ENCODE measurements at regions not wholly inside any gene's neighbourhood (a gene's known extent, or its start where the extent isn't known, plus 50 kb on each side); places are given as distances from the start of the nearest gene placed in this dataset.
A peak's percentile ranks its signal among the peaks of the same experiment; 100 is the strongest.

DNA sequence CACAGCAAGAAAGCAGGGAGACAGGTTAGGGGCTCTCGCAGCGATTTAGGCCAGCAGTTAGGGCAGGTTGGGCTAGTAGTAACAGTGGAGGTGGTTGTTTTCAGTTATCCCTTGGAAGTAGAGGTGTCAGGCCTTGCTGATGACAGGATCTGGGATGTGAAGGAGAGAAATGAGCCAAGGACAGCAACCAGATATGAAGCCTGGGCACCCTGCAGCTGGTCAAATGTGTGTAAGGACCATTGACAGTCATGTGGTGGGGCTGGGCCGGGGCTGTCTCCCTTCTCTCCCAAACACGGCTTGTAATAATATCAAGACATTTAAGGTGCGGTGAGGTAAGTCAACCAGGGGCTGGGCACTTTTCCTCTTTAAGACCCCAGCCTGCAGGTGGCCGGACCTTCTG, 112.5 kb upstream of the IGFBP3 start:
- TF ChIP-seq, protein P1, sequence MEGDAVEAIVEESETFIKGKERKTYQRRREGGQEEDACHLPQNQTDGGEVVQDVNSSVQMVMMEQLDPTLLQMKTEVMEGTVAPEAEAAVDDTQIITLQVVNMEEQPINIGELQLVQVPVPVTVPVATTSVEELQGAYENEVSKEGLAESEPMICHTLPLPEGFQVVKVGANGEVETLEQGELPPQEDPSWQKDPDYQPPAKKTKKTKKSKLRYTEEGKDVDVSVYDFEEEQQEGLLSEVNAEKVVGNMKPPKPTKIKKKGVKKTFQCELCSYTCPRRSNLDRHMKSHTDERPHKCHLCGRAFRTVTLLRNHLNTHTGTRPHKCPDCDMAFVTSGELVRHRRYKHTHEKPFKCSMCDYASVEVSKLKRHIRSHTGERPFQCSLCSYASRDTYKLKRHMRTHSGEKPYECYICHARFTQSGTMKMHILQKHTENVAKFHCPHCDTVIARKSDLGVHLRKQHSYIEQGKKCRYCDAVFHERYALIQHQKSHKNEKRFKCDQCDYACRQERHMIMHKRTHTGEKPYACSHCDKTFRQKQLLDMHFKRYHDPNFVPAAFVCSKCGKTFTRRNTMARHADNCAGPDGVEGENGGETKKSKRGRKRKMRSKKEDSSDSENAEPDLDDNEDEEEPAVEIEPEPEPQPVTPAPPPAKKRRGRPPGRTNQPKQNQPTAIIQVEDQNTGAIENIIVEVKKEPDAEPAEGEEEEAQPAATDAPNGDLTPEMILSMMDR (IDR thresholded peaks at IDR 0.05), result no peak
- TF ChIP-seq POLR2A (IDR thresholded peaks at IDR 0.05), result no peak
- H3K27me3 ChIP-seq, result no peaks in the 10 kb centered on the region
- no peaks in the 10 kb centered on the region for H3K36me3 ChIP-seq
- DNase-seq (peak in 3 of 5 donors; percentile 20 to 43 (median 30)), ATAC-seq (peak in 3 of 4 donors; percentile 88 to 95 (median 94))
- H3K9me3 ChIP-seq, result no peaks in the 10 kb centered on the region
- WGBS, 4 donors, result 57 to 78% (median 67%) methylated on average over 6 of the region's 6 CpGs
- H3K4me1 ChIP-seq, result peaks cover 0 to 18% (median 0%) of the 10 kb centered on the region in 12 donors
- H3K27ac ChIP-seq, result peak overlapping the region in 1 of 12 donors; percentile 1
- intact Hi-C loops (cut with DNase I), result no loop called here
- H3K4me3 ChIP-seq, result no peak overlapping the region

DNA sequence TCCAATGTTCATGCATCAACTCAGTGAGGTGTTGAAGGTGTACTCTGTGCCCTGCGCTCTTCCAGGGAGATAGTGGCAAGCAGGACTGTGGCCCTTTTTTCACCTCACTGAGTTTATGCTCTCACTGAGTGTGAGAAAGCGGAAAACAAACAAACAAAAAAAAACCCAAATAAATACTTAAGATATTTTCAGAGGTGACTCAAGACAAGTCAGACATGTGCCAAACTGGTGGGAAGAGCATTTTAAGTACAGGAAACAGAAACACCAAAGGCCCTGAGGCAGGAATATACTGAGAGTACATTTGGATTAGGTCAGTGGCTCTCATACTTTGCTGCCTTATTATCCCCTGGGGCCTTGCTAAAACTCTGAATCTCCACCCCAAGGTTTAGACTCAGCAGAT, 111.9 kb upstream of the IGFBP3 start:
- H3K9me3 ChIP-seq, result no peaks in the 10 kb centered on the region
- H3K4me3 ChIP-seq, result no peak overlapping the region
- H3K4me1 ChIP-seq, result peaks cover 0 to 18% (median 0%) of the 10 kb centered on the region in 12 donors
- no peak overlapping the region for H3K27ac ChIP-seq
- no peak for TF ChIP-seq POLR2A (IDR thresholded peaks at IDR 0.05)
- DNase-seq (no peak), ATAC-seq (no peak)
- intact Hi-C loops (cut with DNase I), result no loop called here
- H3K27me3 ChIP-seq, result no peaks in the 10 kb centered on the region
- H3K36me3 ChIP-seq, result no peaks in the 10 kb centered on the region
- 90 to 97% (median 93%) methylated on average over 2 of the region's 2 CpGs for WGBS, 4 donors

DNA sequence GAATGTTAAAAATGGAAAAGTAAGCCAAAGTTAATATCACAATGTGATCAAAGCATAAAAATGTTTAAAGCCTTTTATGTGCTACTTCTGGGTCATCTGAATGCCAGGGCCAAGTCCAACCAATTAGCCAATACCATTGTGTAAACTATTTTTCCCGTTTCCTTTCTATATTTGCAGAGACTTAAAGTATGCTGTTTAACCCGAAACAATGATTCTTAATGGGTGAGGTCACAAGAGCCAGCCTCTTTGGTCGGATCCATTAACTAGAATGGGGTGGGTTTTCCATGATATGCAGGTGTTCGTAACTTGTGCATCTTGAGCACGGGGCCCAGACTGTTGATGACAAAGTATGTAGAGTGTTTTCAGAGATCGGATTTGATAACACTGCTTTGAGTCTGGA, 111.3 kb upstream of the IGFBP3 start:
- WGBS, 4 donors, result 90 to 96% (median 94%) methylated on average over 6 of the region's 6 CpGs
- intact Hi-C loops (cut with DNase I), result no loop called here
- Histone ChIP-seq H3K27ac (no peak overlapping the region), H3K4me3 (no peak overlapping the region), H3K4me1 (peaks cover 0 to 18% (median 0%) of the 10 kb centered on the region in 12 donors), H3K9me3 (no peaks in the 10 kb centered on the region), H3K27me3 (no peaks in the 10 kb centered on the region), H3K36me3 (no peaks in the 10 kb centered on the region)
- no peak for DNase-seq
- ATAC-seq, result no peak
- TF ChIP-seq, protein P1 (IDR thresholded peaks at IDR 0.05), result no peak
- no peak for TF ChIP-seq POLR2A (IDR thresholded peaks at IDR 0.05)

GRCh38 chr7:46029111-46029704, 108.1 kb upstream of the IGFBP3 start:
- DNase-seq, result no peak
- Histone ChIP-seq H3K27ac (no peak overlapping the region), H3K9me3 (no peaks in the 10 kb centered on the region), H3K36me3 (no peaks in the 10 kb centered on the region), H3K4me1 (peaks cover 0 to 10% (median 0%) of the 10 kb centered on the region in 12 donors), H3K27me3 (no peaks in the 10 kb centered on the region), H3K4me3 (no peak overlapping the region)
- 92 to 94% (median 94%) methylated on average over 2 of the region's 2 CpGs for WGBS, 4 donors
- no peak for ATAC-seq
- TF ChIP-seq POLR2A (IDR thresholded peaks at IDR 0.05), result no peak
- TF ChIP-seq, protein P1 (IDR thresholded peaks at IDR 0.05), result no peak
- intact Hi-C loops (cut with DNase I), result no loop called here

- ATAC-seq (no peak), DNase-seq (no peak)
- H3K9me3 ChIP-seq, result no peaks in the 10 kb centered on the region
- H3K27me3 ChIP-seq, result no peaks in the 10 kb centered on the region
- no peak overlapping the region for H3K4me3 ChIP-seq
- H3K36me3 ChIP-seq, result no peaks in the 10 kb centered on the region
- 91 to 98% (median 95%) methylated on average over 1 of the region's 1 CpG for WGBS, 4 donors
- H3K4me1 ChIP-seq, result peaks cover 0 to 3% (median 0%) of the 10 kb centered on the region in 12 donors
- no peak overlapping the region for H3K27ac ChIP-seq
- TF ChIP-seq, protein P1 (IDR thresholded peaks at IDR 0.05), result no peak
- no peak for TF ChIP-seq POLR2A (IDR thresholded peaks at IDR 0.05)
- intact Hi-C loops (cut with DNase I), result no loop called here
Observed at GRCh38 chr7:46028246-46028645, 107.2 kb upstream of the IGFBP3 start.

Data from heart left ventricle (tissue), 16 donors.